ENCODE measurements at regions not wholly inside any gene's neighbourhood (a gene's known extent, or its start where the extent isn't known, plus 50 kb on each side); places are given as distances from the start of the nearest gene placed in this dataset.
"Not testable (repeated sequence)": the region's sequence is repeated elsewhere in the genome, so short reads cannot be mapped to it uniquely, and the experiment has no call there.

GRCh38 chr4:4663028-4663427, 121.2 kb upstream of the STX18 start:
- in situ Hi-C loops (cut with HindIII; ENCODE audit: low pct_unique_long_range_greater_than_20kb, low sequenced_read_pairs) = no loop called here
- no peak for DNase-seq (ENCODE audit: low read depth, low spot score)

GRCh38 chr4:4662230-4662629, 120.4 kb upstream of the STX18 start:
- in situ Hi-C loops (cut with HindIII; ENCODE audit: low pct_unique_long_range_greater_than_20kb, low sequenced_read_pairs) = no loop called here
- no peak for DNase-seq (ENCODE audit: low read depth, low spot score)

GRCh38 chr4:4659871-4660651, 118.2 kb upstream of the STX18 start:
- in situ Hi-C loops (cut with HindIII; ENCODE audit: low pct_unique_long_range_greater_than_20kb, low sequenced_read_pairs) = no loop called here
- no peak for DNase-seq (ENCODE audit: low read depth, low spot score)

GRCh38 chr4:4658052-4658451, 116.2 kb upstream of the STX18 start:
- no peak for DNase-seq (ENCODE audit: low read depth, low spot score)
- in situ Hi-C loops (cut with HindIII; ENCODE audit: low pct_unique_long_range_greater_than_20kb, low sequenced_read_pairs) = no loop called here

- in situ Hi-C loops (cut with HindIII; ENCODE audit: low pct_unique_long_range_greater_than_20kb, low sequenced_read_pairs) = no loop called here
- DNase-seq (ENCODE audit: low read depth, low spot score) = no peak
Observed at GRCh38 chr4:4656977-4657376, 115.1 kb upstream of the STX18 start.

- in situ Hi-C loops (cut with HindIII; ENCODE audit: low pct_unique_long_range_greater_than_20kb, low sequenced_read_pairs) = no loop called here
- DNase-seq (ENCODE audit: low read depth, low spot score) = no peak
Observed at GRCh38 chr4:4655901-4656300, 114.1 kb upstream of the STX18 start.

- DNase-seq (ENCODE audit: low read depth, low spot score) = no peak
- in situ Hi-C loops (cut with HindIII; ENCODE audit: low pct_unique_long_range_greater_than_20kb, low sequenced_read_pairs) = no loop called here
Observed at GRCh38 chr4:4655011-4655410, 113.2 kb upstream of the STX18 start.

GRCh38 chr4:4651811-4652755, 110.2 kb upstream of the STX18 start:
- in situ Hi-C loops (cut with HindIII; ENCODE audit: low pct_unique_long_range_greater_than_20kb, low sequenced_read_pairs) = no loop called here
- DNase-seq (ENCODE audit: low read depth, low spot score) = no peak

- in situ Hi-C loops (cut with HindIII; ENCODE audit: low pct_unique_long_range_greater_than_20kb, low sequenced_read_pairs) = no loop called here
- DNase-seq (ENCODE audit: low read depth, low spot score) = no peak
Observed at GRCh38 chr4:4647041-4647440, 105.2 kb upstream of the STX18 start.

GRCh38 chr4:4645743-4646142, 103.9 kb upstream of the STX18 start:
- in situ Hi-C loops (cut with HindIII; ENCODE audit: low pct_unique_long_range_greater_than_20kb, low sequenced_read_pairs) = no loop called here
- DNase-seq (ENCODE audit: low read depth, low spot score) = no peak

- in situ Hi-C loops (cut with HindIII; ENCODE audit: low pct_unique_long_range_greater_than_20kb, low sequenced_read_pairs); DNase-seq (ENCODE audit: low read depth, low spot score): not testable (repeated sequence)
Observed at GRCh38 chr4:4644277-4644676, 102.4 kb upstream of the STX18 start.

- DNase-seq (ENCODE audit: low read depth, low spot score); in situ Hi-C loops (cut with HindIII; ENCODE audit: low pct_unique_long_range_greater_than_20kb, low sequenced_read_pairs): not testable (repeated sequence)
Observed at GRCh38 chr4:4643743-4644142, 101.9 kb upstream of the STX18 start.

GRCh38 chr4:4643306-4643705, 101.5 kb upstream of the STX18 start:
- no peak for DNase-seq (ENCODE audit: low read depth, low spot score)
- in situ Hi-C loops (cut with HindIII; ENCODE audit: low pct_unique_long_range_greater_than_20kb, low sequenced_read_pairs) = no loop called here

- DNase-seq (ENCODE audit: low read depth, low spot score) = no peak
- in situ Hi-C loops (cut with HindIII; ENCODE audit: low pct_unique_long_range_greater_than_20kb, low sequenced_read_pairs) = no loop called here
Observed at GRCh38 chr4:4642496-4643000, 100.7 kb upstream of the STX18 start.

GRCh38 chr4:4641661-4642495, 100.0 kb upstream of the STX18 start:
- in situ Hi-C loops (cut with HindIII; ENCODE audit: low pct_unique_long_range_greater_than_20kb, low sequenced_read_pairs) = no loop called here
- DNase-seq (ENCODE audit: low read depth, low spot score) = no peak

GRCh38 chr4:4641254-4641653, 99.4 kb upstream of the STX18 start:
- in situ Hi-C loops (cut with HindIII; ENCODE audit: low pct_unique_long_range_greater_than_20kb, low sequenced_read_pairs) = no loop called here
- no peak for DNase-seq (ENCODE audit: low read depth, low spot score)

GRCh38 chr4:4640692-4641091, 98.8 kb upstream of the STX18 start:
- in situ Hi-C loops (cut with HindIII; ENCODE audit: low pct_unique_long_range_greater_than_20kb, low sequenced_read_pairs) = no loop called here
- DNase-seq (ENCODE audit: low read depth, low spot score) = no peak

GRCh38 chr4:4639370-4639769, 97.5 kb upstream of the STX18 start:
- DNase-seq (ENCODE audit: low read depth, low spot score) = no peak
- in situ Hi-C loops (cut with HindIII; ENCODE audit: low pct_unique_long_range_greater_than_20kb, low sequenced_read_pairs) = no loop called here
